ENCODE measurements at regions not wholly inside any gene's neighbourhood (a gene's known extent, or its start where the extent isn't known, plus 50 kb on each side); places are given as distances from the start of the nearest gene placed in this dataset.

DNA sequence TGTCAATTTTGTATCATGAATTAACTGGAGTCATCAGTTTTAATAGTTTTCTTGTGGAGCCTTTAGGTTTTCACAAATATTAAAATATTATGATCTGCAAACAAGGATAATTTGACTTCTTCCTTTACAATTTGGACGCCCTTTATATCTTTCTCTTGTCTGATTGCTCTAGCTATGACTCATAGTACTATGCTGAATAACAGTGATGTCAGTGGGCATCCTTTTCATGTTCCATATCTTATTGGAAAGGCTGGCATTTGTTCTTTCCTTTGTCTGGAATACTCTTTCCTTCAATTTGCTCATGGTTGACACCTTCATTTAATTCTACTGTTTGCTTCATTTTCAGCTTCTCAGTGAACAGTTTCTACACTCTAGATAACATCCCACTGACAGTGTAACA lies 1129.3 kb downstream of the SLITRK5 start:
- CTCF ChIA-PET, result no interaction called here
- dilution Hi-C loops (cut with HindIII; ENCODE audit: low sequenced_read_pairs, unreplicated experiment), result no loop called here
- TF ChIP-seq BHLHE40 (IDR thresholded peaks at IDR 0.05; ENCODE audit: low read depth, low read length) (no peak), CEBPB (IDR thresholded peaks at IDR 0.05; ENCODE audit: low read depth, low read length) (no peak), SMC3 (IDR thresholded peaks at IDR 0.05; ENCODE audit: low read depth, low read length) (no peak), RAD21 (IDR thresholded peaks at IDR 0.05; ENCODE audit: low read length) (no peak), CTCF (conservative IDR thresholded peaks at IDR 0.05; ENCODE audit: low read depth, low read length) (no peak), RCOR1 (IDR thresholded peaks at IDR 0.05; ENCODE audit: insufficient replicate concordance, low read length) (no peak), ELK1 (IDR thresholded peaks at IDR 0.05; ENCODE audit: borderline replicate concordance, low read depth, low read length) (no peak), FOS (IDR thresholded peaks at IDR 0.05; ENCODE audit: low read depth, low read length) (no peak), NFE2L2 (IDR thresholded peaks at IDR 0.05; ENCODE audit: low read depth, low read length) (no peak), RFX5 (IDR thresholded peaks at IDR 0.05; ENCODE audit: low read depth, low read length) (no peak)
- H3K79me1 ChIP-seq (ENCODE audit: low read depth in 1 of 2, low read length in 2 of 2), result no peaks in the 10 kb centered on the region
- no peak overlapping the region for H2BK15ac ChIP-seq (ENCODE audit: low read depth, low read length)
- WGBS, 2 experiments (ENCODE audit: extremely low coverage in 2 of 2, insufficient read length in 1 of 2), result no CpG with 5 or more reads among the region's 1 CpG
- no peak overlapping the region for H3K23ac ChIP-seq (ENCODE audit: low read depth, low read length)
- in situ Hi-C loops (cut with MboI; ENCODE audit: low sequenced_read_pairs), result no loop called here
- H4K20me1 ChIP-seq (ENCODE audit: insufficient read depth, low read length), result no peaks in the 10 kb centered on the region
- H3K4me1 ChIP-seq (ENCODE audit: control insufficient read depth, insufficient read depth, low read length), result no peaks in the 10 kb centered on the region
- no peak overlapping the region for H3K14ac ChIP-seq (replicated peaks; ENCODE audit: low read depth, low read length)
- H2BK120ac ChIP-seq (ENCODE audit: low read depth, low read length), result no peak overlapping the region
- no peak overlapping the region for H3K4ac ChIP-seq (ENCODE audit: low read depth, low read length)
- no peak for ATAC-seq (ENCODE audit: low read depth)
- no peaks in the 10 kb centered on the region for H3K9me1 ChIP-seq (ENCODE audit: insufficient read depth, low read length)
- no peak overlapping the region for H4K5ac ChIP-seq (ENCODE audit: low read depth, low read length)
- no peaks in the 10 kb centered on the region for H3K27me3 ChIP-seq (ENCODE audit: control insufficient read depth, insufficient read depth, low read length)
- no peak overlapping the region for H2AFZ ChIP-seq (replicated peaks; ENCODE audit: low read length, poor library complexity)
- no peak for DNase-seq
- H2AK9ac ChIP-seq (replicated peaks; ENCODE audit: low read depth, low read length, poor library complexity), result no peak overlapping the region
- no peak overlapping the region for H2BK20ac ChIP-seq (ENCODE audit: low read depth, low read length)
- H3K56ac ChIP-seq (ENCODE audit: extremely low read depth, insufficient read depth, low read length), result no peak overlapping the region
- intact Hi-C loops (cut with micrococcal nuclease), result no loop called here
- POLR2A ChIA-PET (ENCODE audit: unreplicated experiment), result no interaction called here
- H3K9ac ChIP-seq (ENCODE audit: low read depth, low read length), result no peak overlapping the region
- H2BK5ac ChIP-seq (ENCODE audit: low read depth, low read length, poor library complexity, severe bottlenecking), result no peak overlapping the region
- BruUV-seq (replicated peaks), result no TSS peak
- H3K18ac ChIP-seq (ENCODE audit: low read depth, low read length), result no peak overlapping the region
- H4K8ac ChIP-seq (ENCODE audit: low read depth in 2 of 2, low read length in 2 of 2), result no peak overlapping the region
- H3K36me3 ChIP-seq (ENCODE audit: control insufficient read depth, insufficient read depth, low read length), result no peaks in the 10 kb centered on the region
- H3K9me3 ChIP-seq (ENCODE audit: control insufficient read depth, insufficient read depth, low read length), result no peaks in the 10 kb centered on the region
- no peak overlapping the region for H3K4me3 ChIP-seq (ENCODE audit: insufficient read depth, low read depth, low read length)
- H3K27ac ChIP-seq (ENCODE audit: insufficient read depth, low read length), result no peak overlapping the region
- no peak overlapping the region for H4K91ac ChIP-seq (ENCODE audit: insufficient read depth, low read depth, low read length)
- H2AK5ac ChIP-seq (ENCODE audit: low read depth, low read length), result no peak overlapping the region
- no peak overlapping the region for H3K4me2 ChIP-seq (ENCODE audit: low read depth, low read length)

Data from IMR-90 (cell line).